OCI-LY1 (cell line): ENCODE measurements at regions not wholly inside any gene's neighbourhood (a gene's known extent, or its start where the extent isn't known, plus 50 kb on each side); places are given as distances from the start of the nearest gene placed in this dataset.

Source experiments
- H2AFZ ChIP-seq: fragments of 200-600 bp; sonication (generic), shearing (Covaris generic); 2 replicates; pipeline ENCODE4 v1.6.0; 2014; ENCODE audit warnings: antibody characterized with exemption, mild to moderate bottlenecking, low read length
- H3F3A ChIP-seq: fragments of 200-600 bp; sonication (generic), shearing (Covaris generic); 2 replicates; pipeline ENCODE4 v1.6.0; 2014; ENCODE audit warnings: mild to moderate bottlenecking, antibody characterized with exemption, low read length, moderate library complexity; ENCODE audit not compliant: insufficient read depth
- H3K27ac ChIP-seq: fragments of 200-600 bp; sonication (generic); 2 replicates; pipeline ENCODE4 v1.5.1; 2014; ENCODE audit warnings: low read length, mixed run types, mild to moderate bottlenecking, low read depth; ENCODE audit not compliant: poor library complexity, severe bottlenecking
- H3K27me3 ChIP-seq: fragments of 200-600 bp; sonication (generic); 2 replicates; pipeline ENCODE4 v1.6.0; 2014; ENCODE audit warnings: antibody characterized with exemption, mild to moderate bottlenecking, low read length, moderate library complexity; ENCODE audit not compliant: insufficient read depth
- H3K36me3 ChIP-seq: fragments of 200-600 bp; sonication (generic); 2 replicates; pipeline ENCODE4 v1.6.1; 2014; ENCODE audit warnings: mild to moderate bottlenecking, antibody characterized with exemption, low read length, moderate library complexity, mixed read lengths; ENCODE audit not compliant: insufficient read depth
- H3K4me1 ChIP-seq: fragments of 200-600 bp; sonication (generic); 2 replicates; pipeline ENCODE4 v1.5.1; 2014; ENCODE audit warnings: mild to moderate bottlenecking, low read length, moderate library complexity; ENCODE audit not compliant: insufficient read depth, severe bottlenecking
- H3K4me2 ChIP-seq: fragments of 200-600 bp; sonication (generic), shearing (Covaris generic); 2 replicates; pipeline ENCODE4 v1.6.1; 2014; ENCODE audit warnings: low read length
- H3K4me3 ChIP-seq: fragments of 200-600 bp; sonication (generic); 2 replicates; pipeline ENCODE4 v1.5.1; 2014; ENCODE audit warnings: low read length, low read depth, mild to moderate bottlenecking, mixed read lengths; ENCODE audit not compliant: poor library complexity, severe bottlenecking
- H3K79me2 ChIP-seq: fragments of 200-600 bp; shearing (Covaris generic); 2 replicates; pipeline ENCODE4 v1.6.1; 2016; ENCODE audit warnings: mixed run types, low read length, mixed read lengths; ENCODE audit not compliant: insufficient read depth
- H3K9ac ChIP-seq: fragments of 200-600 bp; sonication (generic), shearing (Covaris generic); 2 replicates; pipeline ENCODE4 v1.6.1; 2014; ENCODE audit warnings: mild to moderate bottlenecking, low read length, mixed read lengths
- H3K9me2 ChIP-seq: fragments of 200-600 bp; sonication (generic), shearing (Covaris generic); 2 replicates; pipeline ENCODE4 v1.6.1; 2014; ENCODE audit warnings: low read depth, mild to moderate bottlenecking, low read length, mixed read lengths
- H3K9me3 ChIP-seq: fragments of 200-600 bp; shearing (Covaris generic); 2 replicates; pipeline ENCODE4 v1.6.1; 2014; ENCODE audit warnings: low read length, mixed read lengths
- H4K20me1 ChIP-seq: fragments of 200-600 bp; sonication (generic), shearing (Covaris generic); 2 replicates; pipeline ENCODE4 v1.6.0; 2016; ENCODE audit warnings: mild to moderate bottlenecking, low read length; ENCODE audit not compliant: insufficient read depth
- EZH2 ChIP-seq: fragments of 200-600 bp; sonication (generic), shearing (Covaris generic); IDR thresholded peaks from 2 replicates; pipeline ENCODE4 v1.8.0; 2017; ENCODE audit warnings: borderline replicate concordance, mixed run types, mild to moderate bottlenecking, antibody characterized with exemption, low read length, moderate library complexity, mixed read lengths
- TF ChIP-seq, protein P1 (sequence below): fragments of 200-600 bp; sonication (generic), shearing (Covaris generic); IDR thresholded peaks from 2 replicates; pipeline ENCODE4 v1.5.1; 2017; ENCODE audit warnings: mild to moderate bottlenecking, antibody characterized with exemption, low read length, moderate library complexity, mixed read lengths

DNA sequence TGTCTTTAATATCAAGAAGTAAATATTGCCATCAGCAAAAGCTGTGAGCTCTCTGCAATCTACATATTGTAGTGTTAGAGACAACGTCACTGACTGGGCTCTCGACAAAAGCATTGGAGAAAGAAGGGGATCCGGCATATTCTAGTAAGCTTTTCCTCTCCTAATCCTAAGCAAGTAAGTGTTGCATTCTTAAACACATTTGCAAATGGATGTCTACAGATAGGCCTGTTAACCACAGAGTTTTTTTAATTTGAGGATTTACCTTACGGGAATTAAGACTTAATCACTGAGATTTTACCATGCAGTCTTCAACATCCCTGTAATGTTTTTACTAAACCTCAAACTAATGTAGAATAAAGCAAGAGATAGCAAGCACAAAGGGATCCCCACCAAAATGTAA, 426.5 kb upstream of the CAMK1G start:
- H3K27me3 ChIP-seq = no peaks in the 10 kb centered on the region
- H3K9me2 ChIP-seq = no peaks in the 10 kb centered on the region
- H3K36me3 ChIP-seq = no peaks in the 10 kb centered on the region
- H2AFZ ChIP-seq = no peak overlapping the region
- H3K27ac ChIP-seq = no peak overlapping the region
- TF ChIP-seq EZH2 = no peak
- TF ChIP-seq, protein P1, sequence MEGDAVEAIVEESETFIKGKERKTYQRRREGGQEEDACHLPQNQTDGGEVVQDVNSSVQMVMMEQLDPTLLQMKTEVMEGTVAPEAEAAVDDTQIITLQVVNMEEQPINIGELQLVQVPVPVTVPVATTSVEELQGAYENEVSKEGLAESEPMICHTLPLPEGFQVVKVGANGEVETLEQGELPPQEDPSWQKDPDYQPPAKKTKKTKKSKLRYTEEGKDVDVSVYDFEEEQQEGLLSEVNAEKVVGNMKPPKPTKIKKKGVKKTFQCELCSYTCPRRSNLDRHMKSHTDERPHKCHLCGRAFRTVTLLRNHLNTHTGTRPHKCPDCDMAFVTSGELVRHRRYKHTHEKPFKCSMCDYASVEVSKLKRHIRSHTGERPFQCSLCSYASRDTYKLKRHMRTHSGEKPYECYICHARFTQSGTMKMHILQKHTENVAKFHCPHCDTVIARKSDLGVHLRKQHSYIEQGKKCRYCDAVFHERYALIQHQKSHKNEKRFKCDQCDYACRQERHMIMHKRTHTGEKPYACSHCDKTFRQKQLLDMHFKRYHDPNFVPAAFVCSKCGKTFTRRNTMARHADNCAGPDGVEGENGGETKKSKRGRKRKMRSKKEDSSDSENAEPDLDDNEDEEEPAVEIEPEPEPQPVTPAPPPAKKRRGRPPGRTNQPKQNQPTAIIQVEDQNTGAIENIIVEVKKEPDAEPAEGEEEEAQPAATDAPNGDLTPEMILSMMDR = no peak
- H3K9me3 ChIP-seq = no peaks in the 10 kb centered on the region
- H3K79me2 ChIP-seq = no peaks in the 10 kb centered on the region
- H3K4me3 ChIP-seq = no peak overlapping the region
- H3F3A ChIP-seq = no peaks in the 10 kb centered on the region
- no peaks in the 10 kb centered on the region for H3K4me1 ChIP-seq
- no peaks in the 10 kb centered on the region for H4K20me1 ChIP-seq
- no peak overlapping the region for H3K9ac ChIP-seq
- H3K4me2 ChIP-seq = no peak overlapping the region

DNA sequence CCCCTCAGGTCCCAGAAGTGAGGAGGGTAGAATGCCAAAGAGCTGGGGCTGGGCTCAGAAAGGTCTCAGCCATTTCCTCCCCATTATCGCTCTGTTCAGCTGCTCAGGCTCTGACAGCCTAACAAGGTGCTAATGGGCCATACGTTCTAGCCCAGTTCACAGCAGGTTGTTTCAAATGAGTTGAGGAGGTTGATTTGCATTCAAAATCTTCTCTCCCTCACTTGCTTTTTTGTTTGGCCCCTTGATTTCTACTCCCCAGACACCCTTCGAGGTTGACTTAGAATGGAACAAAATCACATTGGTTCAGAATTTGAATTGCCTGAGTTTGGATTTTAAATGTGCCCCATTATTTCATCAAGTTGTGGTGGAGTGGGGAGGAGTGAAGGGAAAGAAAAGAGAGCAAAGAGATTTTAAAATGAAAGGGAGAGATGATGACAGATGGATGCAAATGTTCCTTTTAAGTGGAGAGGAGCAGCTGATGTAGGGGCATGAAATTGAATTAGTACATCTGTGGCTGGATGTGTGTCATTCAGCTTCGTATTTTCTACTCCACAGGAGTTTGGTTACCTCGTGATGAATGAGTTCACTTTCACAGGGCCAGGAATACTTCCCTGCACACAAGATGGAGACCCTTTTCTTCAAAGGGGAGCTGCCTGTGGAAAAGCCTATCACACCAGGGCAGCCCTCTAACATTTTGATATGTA, 425.8 kb upstream of the CAMK1G start:
- H2AFZ ChIP-seq = no peak overlapping the region
- TF ChIP-seq, protein P1 = no peak
- no peaks in the 10 kb centered on the region for H3K9me2 ChIP-seq
- no peaks in the 10 kb centered on the region for H3K27me3 ChIP-seq
- no peaks in the 10 kb centered on the region for H3K9me3 ChIP-seq
- H4K20me1 ChIP-seq = no peaks in the 10 kb centered on the region
- no peaks in the 10 kb centered on the region for H3F3A ChIP-seq
- H3K4me3 ChIP-seq = no peak overlapping the region
- H3K27ac ChIP-seq = no peak overlapping the region
- no peaks in the 10 kb centered on the region for H3K36me3 ChIP-seq
- no peaks in the 10 kb centered on the region for H3K4me1 ChIP-seq
- no peaks in the 10 kb centered on the region for H3K79me2 ChIP-seq
- no peak overlapping the region for H3K9ac ChIP-seq
- H3K4me2 ChIP-seq = no peak overlapping the region

DNA sequence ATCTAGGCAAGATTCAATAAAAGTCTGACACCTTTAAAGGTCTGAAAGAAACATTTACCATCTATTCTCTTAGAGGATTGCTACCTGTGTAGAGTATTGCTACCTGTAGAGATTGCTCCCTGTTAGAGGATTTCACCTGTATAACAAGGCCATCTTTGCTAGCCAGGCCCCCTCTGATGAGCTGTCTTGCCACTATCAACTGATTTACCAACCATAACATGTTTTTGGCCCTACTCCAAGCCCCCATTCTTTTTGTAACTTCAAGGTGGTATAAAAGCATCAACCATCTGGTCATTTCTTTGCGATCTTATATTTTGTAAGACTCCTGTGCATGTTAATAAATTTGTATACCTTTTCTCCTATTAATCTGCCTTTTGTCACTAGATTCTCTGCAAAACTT, 424.7 kb upstream of the CAMK1G start:
- Histone ChIP-seq H3K79me2 (no peaks in the 10 kb centered on the region), H3K27me3 (no peaks in the 10 kb centered on the region), H3K36me3 (no peaks in the 10 kb centered on the region), H3K9me3 (no peaks in the 10 kb centered on the region), H3K4me2 (no peak overlapping the region), H3K4me3 (no peak overlapping the region), H2AFZ (no peak overlapping the region), H3K4me1 (no peaks in the 10 kb centered on the region), H3K27ac (no peak overlapping the region), H4K20me1 (no peaks in the 10 kb centered on the region), H3F3A (no peaks in the 10 kb centered on the region), H3K9me2 (no peaks in the 10 kb centered on the region), H3K9ac (no peak overlapping the region)
- TF ChIP-seq, protein P1 = no peak
- TF ChIP-seq EZH2 = no peak
